Amniotic epithelial cell (primary cell): ENCODE measurements at regions not wholly inside any gene's neighbourhood (a gene's known extent, or its start where the extent isn't known, plus 50 kb on each side); places are given as distances from the start of the nearest gene placed in this dataset.
A peak's percentile ranks its signal among the peaks of the same experiment; 100 is the strongest.
"Not testable (repeated sequence)": the region's sequence is repeated elsewhere in the genome, so short reads cannot be mapped to it uniquely, and the experiment has no call there.

Experiments used
- DNase-seq: peaks from one replicate; pipeline ENCODE4 v3.0.0-alpha.2; 2010; ENCODE audit warnings: low read depth

GRCh38 chr3:105118905-105119304 lies 247.8 kb upstream of the ALCAM start:
- DNase-seq, result peak; percentile 77

GRCh38 chr3:105119801-105120340 lies 246.8 kb upstream of the ALCAM start:
- peak; percentile 11 for DNase-seq

GRCh38 chr3:105130911-105131310 lies 235.8 kb upstream of the ALCAM start:
- peak; percentile 4 for DNase-seq

GRCh38 chr3:105137911-105138310 lies 228.8 kb upstream of the ALCAM start:
- no peak for DNase-seq

GRCh38 chr3:105139881-105140560 lies 226.7 kb upstream of the ALCAM start:
- no peak for DNase-seq

GRCh38 chr3:105140899-105141367 lies 225.8 kb upstream of the ALCAM start:
- DNase-seq, result peak; percentile 36

- no peak for DNase-seq
Measured at GRCh38 chr3:105144837-105145236, 221.9 kb upstream of the ALCAM start.

- no peak for DNase-seq
Measured at GRCh38 chr3:105145511-105145910, 221.2 kb upstream of the ALCAM start.

GRCh38 chr3:105149197-105149596 lies 217.5 kb upstream of the ALCAM start:
- DNase-seq, result not testable (repeated sequence)

GRCh38 chr3:105152987-105153386 lies 213.7 kb upstream of the ALCAM start:
- DNase-seq, result no peak

GRCh38 chr3:105154692-105155091 lies 212.0 kb upstream of the ALCAM start:
- DNase-seq, result no peak

- no peak for DNase-seq
Measured at GRCh38 chr3:105157067-105157765, 209.5 kb upstream of the ALCAM start.

GRCh38 chr3:105157766-105158085 lies 209.0 kb upstream of the ALCAM start:
- DNase-seq, result no peak

- no peak for DNase-seq
Measured at GRCh38 chr3:105158286-105158685, 208.4 kb upstream of the ALCAM start.

- DNase-seq, result no peak
Measured at GRCh38 chr3:105162448-105162847, 204.3 kb upstream of the ALCAM start.

- DNase-seq, result peak; percentile 62
Measured at GRCh38 chr3:105166893-105167292, 199.8 kb upstream of the ALCAM start.

GRCh38 chr3:105170423-105170822 lies 196.3 kb upstream of the ALCAM start:
- DNase-seq, result no peak

GRCh38 chr3:105174017-105174615 lies 192.6 kb upstream of the ALCAM start:
- peak; percentile 21 for DNase-seq

- no peak for DNase-seq
Measured at GRCh38 chr3:105177576-105177975, 189.1 kb upstream of the ALCAM start.

- no peak for DNase-seq
Measured at GRCh38 chr3:105187344-105187743, 179.4 kb upstream of the ALCAM start.

GRCh38 chr3:105195260-105195659 lies 171.4 kb upstream of the ALCAM start:
- DNase-seq, result peak; percentile 49

GRCh38 chr3:105197863-105198262 lies 168.8 kb upstream of the ALCAM start:
- DNase-seq, result no peak

- no peak for DNase-seq
Measured at GRCh38 chr3:105199217-105199616, 167.5 kb upstream of the ALCAM start.
